IMR-90 (cell line): ENCODE measurements at regions not wholly inside any gene's neighbourhood (a gene's known extent, or its start where the extent isn't known, plus 50 kb on each side); places are given as distances from the start of the nearest gene placed in this dataset.

Experiments
- ATAC-seq: fragments of 200-7000 bp; cut with Tn5 transposase; 2 replicates; pipeline ENCODE4 v1.9.1; 2020; ENCODE audit warnings: low read depth, mild to moderate bottlenecking, moderate library complexity
- BruUV-seq: library from RNA; stranded (reverse); fragments of 400-500 nt; replicated peaks from 2 replicates; lab custom pipeline; 2021; lab: Mats Ljungman, UMichigan
- CTCF ChIA-PET: fragments of 300-600 bp; formaldehyde crosslinking; extraction: SDS; loops from one replicate; lab custom pipeline; 2021; ENCODE audit warnings: antibody characterized with exemption; lab: Yijun Ruan, JAX
- POLR2A ChIA-PET: fragments of 300-600 bp; sonication (Branson Sonifier 250); formaldehyde crosslinking; loops from one replicate; lab custom pipeline; 2022; ENCODE audit warnings: antibody characterized with exemption; ENCODE audit not compliant: unreplicated experiment; lab: Charles Lee
- DNase-seq: peaks from one replicate; pipeline ENCODE4 v3.0.0; 2013
- H2AFZ ChIP-seq: replicated peaks from 2 replicates; pipeline ENCODE3; 2013; ENCODE audit warnings: low read length, mild to moderate bottlenecking; ENCODE audit not compliant: poor library complexity
- H2AK5ac ChIP-seq: 2 replicates; pipeline ENCODE4 v1.6.1; 2013; ENCODE audit warnings: low read depth, low read length, inconsistent platforms
- H2AK9ac ChIP-seq: replicated peaks from 2 replicates; pipeline ENCODE3; 2013; ENCODE audit warnings: mild to moderate bottlenecking, low read depth, low read length, moderate library complexity; ENCODE audit not compliant: poor library complexity
- H2BK120ac ChIP-seq: 2 replicates; pipeline ENCODE4 v1.6.1; 2013; ENCODE audit warnings: low read depth, low read length, inconsistent platforms
- H2BK15ac ChIP-seq: 3 replicates; pipeline ENCODE4 v1.6.1; 2013; ENCODE audit warnings: low read depth, low read length, inconsistent platforms
- H2BK20ac ChIP-seq: 2 replicates; pipeline ENCODE4 v1.6.1; 2013; ENCODE audit warnings: low read depth, mild to moderate bottlenecking, inconsistent platforms, low read length, moderate library complexity
- H2BK5ac ChIP-seq: 2 replicates; pipeline ENCODE4 v1.6.1; 2013; ENCODE audit warnings: mild to moderate bottlenecking, low read depth, low read length, inconsistent platforms; ENCODE audit not compliant: poor library complexity, severe bottlenecking
- H3K14ac ChIP-seq: replicated peaks from 2 replicates; pipeline ENCODE4 v1.6.1; 2013; ENCODE audit warnings: low read depth, low read length, inconsistent platforms
- H3K18ac ChIP-seq: 2 replicates; pipeline ENCODE4 v1.6.1; 2013; ENCODE audit warnings: low read depth, low read length, control low read depth
- H3K23ac ChIP-seq: 2 replicates; pipeline ENCODE4 v1.6.1; 2013; ENCODE audit warnings: low read depth, low read length, inconsistent platforms
- H3K27ac ChIP-seq: 2 replicates; pipeline ENCODE4 v1.5.1; 2013; ENCODE audit warnings: mild to moderate bottlenecking, control low read depth, low read length; ENCODE audit not compliant: insufficient read depth
- H3K27me3 ChIP-seq: 2 replicates; pipeline ENCODE4 v1.6.1; 2013; ENCODE audit warnings: low read length; ENCODE audit not compliant: control insufficient read depth, insufficient read depth
- H3K36me3 ChIP-seq: 2 replicates; pipeline ENCODE4 v1.6.1; 2013; ENCODE audit warnings: low read length, mixed read lengths; ENCODE audit not compliant: control insufficient read depth, insufficient read depth
- H3K4ac ChIP-seq: 2 replicates; pipeline ENCODE4 v1.6.1; 2013; ENCODE audit warnings: low read depth, low read length, inconsistent platforms
- H3K4me1 ChIP-seq: 2 replicates; pipeline ENCODE4 v1.6.1; 2013; ENCODE audit warnings: low read length, mixed read lengths; ENCODE audit not compliant: control insufficient read depth, insufficient read depth
- H3K4me2 ChIP-seq: 2 replicates; pipeline ENCODE4 v1.6.1; 2013; ENCODE audit warnings: low read depth, mild to moderate bottlenecking, control low read depth, low read length, moderate library complexity
- H3K4me3 ChIP-seq: 2 replicates; pipeline ENCODE4 v1.5.1; 2013; ENCODE audit warnings: low read depth, mild to moderate bottlenecking, control low read depth, low read length, moderate library complexity; ENCODE audit not compliant: insufficient read depth
- H3K56ac ChIP-seq: 2 replicates; pipeline ENCODE4 v1.6.1; 2013; ENCODE audit warnings: low read length, inconsistent platforms; ENCODE audit not compliant: insufficient read depth; ENCODE audit errors: extremely low read depth
- H3K79me1 ChIP-seq, 2 experiments: 2 replicates each; pipeline ENCODE4 v1.6.1; 2013; ENCODE audit warnings: low read length in 2 of 2, inconsistent platforms in 1 of 2, low read depth in 1 of 2
- H3K9ac ChIP-seq: 2 replicates; pipeline ENCODE4 v1.6.1; 2013; ENCODE audit warnings: low read depth, low read length, control low read depth
- H3K9me1 ChIP-seq: 2 replicates; pipeline ENCODE4 v1.6.1; 2013; ENCODE audit warnings: low read length, inconsistent platforms; ENCODE audit not compliant: insufficient read depth
- H3K9me3 ChIP-seq: 2 replicates; pipeline ENCODE4 v1.6.1; 2013; ENCODE audit warnings: low read length; ENCODE audit not compliant: control insufficient read depth, insufficient read depth
- H4K20me1 ChIP-seq: 2 replicates; pipeline ENCODE4 v1.6.1; 2013; ENCODE audit warnings: low read length, inconsistent platforms; ENCODE audit not compliant: insufficient read depth
- H4K5ac ChIP-seq: 2 replicates; pipeline ENCODE4 v1.6.1; 2013; ENCODE audit warnings: mild to moderate bottlenecking, low read depth, low read length, control low read depth
- H4K8ac ChIP-seq, 2 experiments: 2 replicates each; pipeline ENCODE4 v1.6.1; 2013; ENCODE audit warnings: low read depth in 2 of 2, low read length in 2 of 2, control low read depth in 1 of 2, inconsistent platforms in 1 of 2
- H4K91ac ChIP-seq: 2 replicates; pipeline ENCODE4 v1.6.1; 2013; ENCODE audit warnings: low read depth, low read length, inconsistent platforms; ENCODE audit not compliant: insufficient read depth
- BHLHE40 ChIP-seq: fragments of 150-350 bp; IDR thresholded peaks from 2 replicates; pipeline ENCODE4 v1.6.1; 2016; ENCODE audit warnings: mild to moderate bottlenecking, low read depth, low read length
- CEBPB ChIP-seq: IDR thresholded peaks from 2 replicates; pipeline ENCODE4 v1.6.1; 2012; ENCODE audit warnings: low read depth, low read length, improper control_type of control experiment
- MAFK ChIP-seq: IDR thresholded peaks from 2 replicates; pipeline ENCODE4 v1.6.1; 2012; ENCODE audit warnings: low read depth, low read length, improper control_type of control experiment
- NFE2L2 ChIP-seq: fragments of 150-350 bp; IDR thresholded peaks from 2 replicates; pipeline ENCODE4 v1.6.1; 2016; ENCODE audit warnings: low read depth, mild to moderate bottlenecking, low read length
- POLR2A ChIP-seq: IDR thresholded peaks from 2 replicates; pipeline ENCODE4 v1.6.1; 2012; ENCODE audit warnings: mild to moderate bottlenecking, low read depth, low read length
- RCOR1 ChIP-seq: IDR thresholded peaks from 2 replicates; pipeline ENCODE4 v1.6.1; 2012; ENCODE audit warnings: mild to moderate bottlenecking, low read length, improper control_type of control experiment; ENCODE audit not compliant: insufficient replicate concordance
- RFX5 ChIP-seq: IDR thresholded peaks from 2 replicates; pipeline ENCODE4 v1.8.0; 2012; ENCODE audit warnings: low read depth, mild to moderate bottlenecking, low read length, moderate library complexity
- SMC3 ChIP-seq: fragments of 150-350 bp; IDR thresholded peaks from 2 replicates; pipeline ENCODE4 v1.6.1; 2016; ENCODE audit warnings: low read depth, mild to moderate bottlenecking, antibody characterized with exemption, low read length, moderate library complexity
- WGBS, 2 experiments: methylation state at CpG; one replicate each; pipeline versions ENCODE4 v1.1.5 to v1.1.7; 2013; ENCODE audit warnings: missing lambda C conversion rate in 2 of 2; ENCODE audit not compliant: insufficient read length in 1 of 2; ENCODE audit errors: extremely low coverage in 2 of 2; 5-methylcytosine and 5-hydroxymethylcytosine counted together
- dilution Hi-C: fragments of 300-500 bp; cut with HindIII; formaldehyde crosslinking; loops from one replicate; pipeline ENCODE4 v1.14.3; 2018; ENCODE audit warnings: low sequenced_read_pairs; ENCODE audit not compliant: unreplicated experiment
- in situ Hi-C: fragments of 300-500 bp; cut with MboI; formaldehyde crosslinking; loops from 3 replicates; pipeline ENCODE4 v1.14.3; 2019; ENCODE audit warnings: low sequenced_read_pairs, inconsistent platforms, mixed read lengths
- intact Hi-C: fragments of 100-400 bp; cut with micrococcal nuclease; formaldehyde crosslinking; loops from 2 replicates; pipeline ENCODE4 v1.10.0; 2022

- POLR2A ChIA-PET = no interaction called here
- no TSS peak for BruUV-seq
Measured at GRCh38 chr6:115319823-115320222, 740.9 kb downstream of the FRK start.

More at GRCh38 chr6:115319823-115320222, 740.9 kb downstream of the FRK start:
- H3K36me3 ChIP-seq = no peaks in the 10 kb centered on the region
- H2AFZ ChIP-seq = no peak overlapping the region
- no peak overlapping the region for H2AK9ac ChIP-seq
- no peak overlapping the region for H3K14ac ChIP-seq
- H3K27ac ChIP-seq = no peak overlapping the region
- dilution Hi-C loops = no loop called here
- in situ Hi-C loops = no loop called here
- no peaks in the 10 kb centered on the region for H3K79me1 ChIP-seq
- TF ChIP-seq CEBPB = no peak
- TF ChIP-seq SMC3 = no peak
- TF ChIP-seq POLR2A = no peak
- TF ChIP-seq RCOR1 = no peak
- no peak for TF ChIP-seq BHLHE40
- TF ChIP-seq NFE2L2 = no peak
- TF ChIP-seq MAFK = no peak
- no peak for TF ChIP-seq RFX5
- no CpG with 5 or more reads among the region's 1 CpG for WGBS, 2 experiments
- H3K4me2 ChIP-seq = no peak overlapping the region
- H4K5ac ChIP-seq = no peak overlapping the region
- no peak overlapping the region for H3K4me3 ChIP-seq
- no peak overlapping the region for H2BK15ac ChIP-seq
- no peak overlapping the region for H2BK120ac ChIP-seq
- CTCF ChIA-PET = no interaction called here
- DNase-seq = no peak
- ATAC-seq = no peak
- no peak overlapping the region for H3K23ac ChIP-seq
- no peak overlapping the region for H4K8ac ChIP-seq
- no peaks in the 10 kb centered on the region for H3K4me1 ChIP-seq
- no peak overlapping the region for H3K56ac ChIP-seq
- H3K4ac ChIP-seq = no peak overlapping the region
- H2BK20ac ChIP-seq = no peak overlapping the region
- H4K91ac ChIP-seq = no peak overlapping the region
- H3K9me3 ChIP-seq = 0 out of 2 replicates have a peak, but pooled peaks cover 2% of the 10 kb centered on the region
- no peak overlapping the region for H3K18ac ChIP-seq
- no peak overlapping the region for H2BK5ac ChIP-seq
- no peaks in the 10 kb centered on the region for H3K27me3 ChIP-seq
- no peaks in the 10 kb centered on the region for H3K9me1 ChIP-seq
- intact Hi-C loops = no loop called here
- H3K9ac ChIP-seq = no peak overlapping the region
- H2AK5ac ChIP-seq = no peak overlapping the region
- no peaks in the 10 kb centered on the region for H4K20me1 ChIP-seq
